Motor neuron (in vitro differentiated cells): ENCODE measurements at regions not wholly inside any gene's neighbourhood (a gene's known extent, or its start where the extent isn't known, plus 50 kb on each side); places are given as distances from the start of the nearest gene placed in this dataset.

ENCODE experiments used
- ATAC-seq, 8 experiments: fragments of 200-7000 bp; cut with Tn5 transposase; replicated peaks in 6 of 8; 2 replicates each; pipeline ENCODE4 v1.8.0; 2021; ENCODE audit warnings: mild to moderate bottlenecking in 8 of 8, moderate library complexity in 8 of 8
- H3K27ac ChIP-seq, 2 donors: fragments of 250-450 bp; sonication (Bioruptor Pico); 2 replicates each; pipeline ENCODE4 v1.9.0; 2021; ENCODE audit warnings: antibody characterized with exemption in 2 of 2, mild to moderate bottlenecking in 2 of 2, moderate library complexity in 1 of 2
- H3K4me1 ChIP-seq, 2 donors: fragments of 250-450 bp; sonication (Bioruptor Pico); replicated peaks in 1 of 2; 2 replicates each; pipeline ENCODE4 v1.6.1; 2021; ENCODE audit warnings: antibody characterized with exemption in 2 of 2, mild to moderate bottlenecking in 2 of 2, moderate library complexity in 1 of 2
- H3K4me3 ChIP-seq, 5 donors: fragments of 250-450 bp; sonication (Bioruptor Pico); 2 replicates each; pipeline ENCODE4 v1.9.0; 2021; ENCODE audit warnings: antibody characterized with exemption in 5 of 5, mild to moderate bottlenecking in 5 of 5, moderate library complexity in 4 of 5
- WGBS, 10 experiments: fragments of 450-650 bp; shearing (Covaris generic); methylation state at CpG; one replicate each; pipeline ENCODE4 v1.0.0; 2022; 5-methylcytosine and 5-hydroxymethylcytosine counted together
- in situ Hi-C, 9 experiments: fragments of 400-800 bp; cut with MboI; loops; one replicate each; pipeline ENCODE4 v1.15.0; 2021; ENCODE audit warnings: low sequenced_read_pairs in 9 of 9, low pct_unique_long_range_greater_than_20kb in 2 of 9; ENCODE audit not compliant: unreplicated experiment in 9 of 9

- Histone ChIP-seq H3K27ac (no peak overlapping the region), H3K4me3 (no peak overlapping the region), H3K4me1 (no peaks in the 10 kb centered on the region)
- in situ Hi-C loops, result no loop called here
- peak in 2 of 8 experiments; percentile 54 to 62 for ATAC-seq
Observed at GRCh38 chr2:107615039-107615438, 211.7 kb upstream of the RGPD4 start.

GRCh38 chr2:107618769-107619168 lies 207.9 kb upstream of the RGPD4 start:
- H3K4me1 ChIP-seq, result no peaks in the 10 kb centered on the region
- H3K27ac ChIP-seq, result no peak overlapping the region
- no peak overlapping the region for H3K4me3 ChIP-seq
- ATAC-seq, result no peak
- in situ Hi-C loops, result no loop called here

- no peaks in the 10 kb centered on the region for H3K4me1 ChIP-seq
- WGBS, 10 experiments, result 8 to 93% (median 53%) methylated on average over 3 to 5 of the region's 5 CpGs; no CpG with 5 or more reads in 1 of the 10 experiments
- no peak overlapping the region for H3K4me3 ChIP-seq
- ATAC-seq, result peak in 2 of 8 experiments; percentile 64 to 68
- H3K27ac ChIP-seq, result no peak overlapping the region
- in situ Hi-C loops, result loop anchor here in 1 of 9 experiments (10.0 kb wide), 1 partner anchor 47 kb away; no protein-coding TSS in a partner anchor
Observed at GRCh38 chr2:107621186-107622165, 205.2 kb upstream of the RGPD4 start.

GRCh38 chr2:107622741-107623310 lies 203.9 kb upstream of the RGPD4 start:
- 25 to 95% (median 83%) methylated on average over 2 to 4 of the region's 4 CpGs; no CpG with 5 or more reads in 1 of the 10 experiments for WGBS, 10 experiments
- in situ Hi-C loops, result loop anchor here in 1 of 9 experiments (10.0 kb wide), 1 partner anchor 48 kb away; no protein-coding TSS in a partner anchor
- H3K4me3 ChIP-seq, result no peak overlapping the region
- ATAC-seq, result no peak
- H3K27ac ChIP-seq, result no peak overlapping the region
- no peaks in the 10 kb centered on the region for H3K4me1 ChIP-seq

GRCh38 chr2:107625982-107626381 lies 200.7 kb upstream of the RGPD4 start:
- ATAC-seq, result no peak
- Histone ChIP-seq H3K4me3 (no peak overlapping the region), H3K27ac (no peak overlapping the region), H3K4me1 (no peaks in the 10 kb centered on the region)
- in situ Hi-C loops, result loop anchor here in 1 of 9 experiments (10.0 kb wide), 1 partner anchor 51 kb away; no protein-coding TSS in a partner anchor

- in situ Hi-C loops, result loop anchor here in 1 of 9 experiments (10.0 kb wide), 1 partner anchor 52 kb away; no protein-coding TSS in a partner anchor
Observed at GRCh38 chr2:107627164-107627563, 199.5 kb upstream of the RGPD4 start.

GRCh38 chr2:107627926-107628325 lies 198.8 kb upstream of the RGPD4 start:
- no peaks in the 10 kb centered on the region for H3K4me1 ChIP-seq
- H3K4me3 ChIP-seq, result no peak overlapping the region
- WGBS, 10 experiments, result 29 to 100% (median 78%) methylated on average over 1 to 3 of the region's 3 CpGs
- no peak for ATAC-seq
- H3K27ac ChIP-seq, result no peak overlapping the region
- in situ Hi-C loops, result loop anchor here in 1 of 9 experiments (10.0 kb wide), 1 partner anchor 53 kb away; no protein-coding TSS in a partner anchor

More at GRCh38 chr2:107627164-107627563, 199.5 kb upstream of the RGPD4 start:
- 0 to 67% (median 36%) methylated on average over 1 of the region's 1 CpG; no CpG with 5 or more reads in 1 of the 10 experiments for WGBS, 10 experiments
- no peak for ATAC-seq
- no peaks in the 10 kb centered on the region for H3K4me1 ChIP-seq
- H3K27ac ChIP-seq, result no peak overlapping the region
- no peak overlapping the region for H3K4me3 ChIP-seq

- in situ Hi-C loops, result no loop called here
- peak in 2 of 8 experiments; percentile 68 to 77 for ATAC-seq
- 20 to 95% (median 73%) methylated on average over 1 to 3 of the region's 3 CpGs for WGBS, 10 experiments
- Histone ChIP-seq H3K4me3 (no peak overlapping the region), H3K4me1 (no peaks in the 10 kb centered on the region), H3K27ac (no peak overlapping the region)
Observed at GRCh38 chr2:107633580-107634147, 193.0 kb upstream of the RGPD4 start.

- Histone ChIP-seq H3K27ac (no peak overlapping the region), H3K4me3 (no peak overlapping the region), H3K4me1 (no peaks in the 10 kb centered on the region)
- no peak for ATAC-seq
- WGBS, 10 experiments, result 67 to 100% (median 100%) methylated on average over 1 of the region's 1 CpG; no CpG with 5 or more reads in 3 of the 10 experiments
- in situ Hi-C loops, result no loop called here
Observed at GRCh38 chr2:107634172-107634571, 192.5 kb upstream of the RGPD4 start.

GRCh38 chr2:107635883-107636282 lies 190.8 kb upstream of the RGPD4 start:
- H3K4me1 ChIP-seq, result no peaks in the 10 kb centered on the region
- in situ Hi-C loops, result no loop called here
- ATAC-seq, result peak in 2 of 8 experiments; percentile 44 to 61
- no peak overlapping the region for H3K4me3 ChIP-seq
- H3K27ac ChIP-seq, result no peak overlapping the region
- WGBS, 10 experiments, result 0 to 88% (median 75%) methylated on average over 1 to 3 of the region's 3 CpGs; no CpG with 5 or more reads in 2 of the 10 experiments

- Histone ChIP-seq H3K4me1 (no peaks in the 10 kb centered on the region), H3K4me3 (no peak overlapping the region), H3K27ac (no peak overlapping the region)
- in situ Hi-C loops, result no loop called here
- ATAC-seq, result no peak
Observed at GRCh38 chr2:107645586-107645985, 181.1 kb upstream of the RGPD4 start.

GRCh38 chr2:107648781-107649404 lies 177.8 kb upstream of the RGPD4 start:
- 65 to 95% (median 85%) methylated on average over 1 to 6 of the region's 11 CpGs; no CpG with 5 or more reads in 6 of the 10 experiments for WGBS, 10 experiments
- ATAC-seq, result peak in 3 of 8 experiments; percentile 33 to 81 (median 78)

GRCh38 chr2:107657049-107657448 lies 169.6 kb upstream of the RGPD4 start:
- no peak overlapping the region for H3K4me3 ChIP-seq
- no peaks in the 10 kb centered on the region for H3K4me1 ChIP-seq
- WGBS, 10 experiments, result 17 to 100% (median 70%) methylated on average over 1 to 3 of the region's 3 CpGs
- in situ Hi-C loops, result no loop called here
- ATAC-seq, result no peak
- no peak overlapping the region for H3K27ac ChIP-seq

More at GRCh38 chr2:107648781-107649404, 177.8 kb upstream of the RGPD4 start:
- H3K4me3 ChIP-seq, result no peak overlapping the region
- no peak overlapping the region for H3K27ac ChIP-seq
- in situ Hi-C loops, result no loop called here
- H3K4me1 ChIP-seq, result no peaks in the 10 kb centered on the region
